Tibial nerve (tissue), 3 donors: ENCODE measurements at regions not wholly inside any gene's neighbourhood (a gene's known extent, or its start where the extent isn't known, plus 50 kb on each side); places are given as distances from the start of the nearest gene placed in this dataset.

Experiments
- POLR2A ChIP-seq, 2 donors: fragments of 450-650 bp; IDR thresholded peaks; one replicate each; pipeline ENCODE4 v1.6.1; 2017; ENCODE audit warnings: antibody characterized with exemption in 2 of 2, mild to moderate bottlenecking in 2 of 2, moderate library complexity in 2 of 2
- TF ChIP-seq, protein P1 (sequence below), 5 experiments: fragments of 200-600 bp in 3 of 5; fragments of 450-650 bp in 2 of 5; sonication (generic) in 3 of 5; IDR thresholded peaks; one replicate each; pipeline ENCODE4 v1.5.1; 2016 to 2019; ENCODE audit warnings: antibody characterized with exemption in 5 of 5, mild to moderate bottlenecking in 3 of 5, moderate library complexity in 2 of 5

DNA sequence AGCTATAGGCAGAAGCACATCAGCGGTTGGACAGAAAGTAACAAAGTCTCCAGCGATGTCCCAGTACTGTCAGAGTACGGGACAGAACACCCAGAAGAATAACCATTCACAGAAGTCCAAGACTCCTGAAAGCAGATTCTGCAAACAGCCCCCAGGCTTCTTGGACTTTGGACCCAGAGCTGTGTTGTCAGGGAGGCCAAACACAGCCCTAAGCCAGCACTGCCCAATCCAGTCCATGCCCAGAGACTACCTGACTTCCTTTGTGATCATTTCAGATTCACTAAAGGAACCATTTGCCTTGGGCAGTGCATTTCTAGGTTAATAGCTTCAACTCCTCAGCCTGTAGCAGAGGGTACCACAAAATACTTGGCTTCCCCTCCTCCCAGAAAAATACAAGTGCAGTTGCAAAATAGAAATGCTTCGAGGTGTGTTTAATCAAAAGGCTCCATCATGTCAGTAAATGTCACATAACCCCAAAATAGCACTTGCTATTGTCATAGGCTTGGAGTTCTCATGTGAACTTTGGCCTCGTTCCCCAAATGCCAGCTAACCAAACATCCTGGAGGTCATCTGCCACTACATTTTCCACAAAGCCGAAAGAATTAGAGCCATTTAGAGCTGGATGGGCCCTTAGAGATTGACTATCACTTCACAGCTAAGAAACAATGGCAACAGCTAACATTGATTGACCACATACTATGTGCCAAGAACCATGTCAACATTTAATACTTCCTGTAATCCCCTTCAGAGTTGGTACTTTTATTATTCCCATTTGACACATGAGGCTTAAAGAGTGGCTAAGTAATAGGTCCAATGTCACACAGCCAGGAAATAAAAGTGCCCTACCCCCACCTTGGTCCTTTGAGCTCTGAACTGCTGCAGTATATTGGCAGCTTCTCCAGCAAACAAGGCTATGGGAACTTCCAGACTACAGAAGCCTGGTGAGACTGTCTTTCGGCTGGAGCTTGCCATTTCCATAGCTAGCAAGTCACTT, 329.9 kb downstream of the FOXO1 start:
- TF ChIP-seq, protein P1, sequence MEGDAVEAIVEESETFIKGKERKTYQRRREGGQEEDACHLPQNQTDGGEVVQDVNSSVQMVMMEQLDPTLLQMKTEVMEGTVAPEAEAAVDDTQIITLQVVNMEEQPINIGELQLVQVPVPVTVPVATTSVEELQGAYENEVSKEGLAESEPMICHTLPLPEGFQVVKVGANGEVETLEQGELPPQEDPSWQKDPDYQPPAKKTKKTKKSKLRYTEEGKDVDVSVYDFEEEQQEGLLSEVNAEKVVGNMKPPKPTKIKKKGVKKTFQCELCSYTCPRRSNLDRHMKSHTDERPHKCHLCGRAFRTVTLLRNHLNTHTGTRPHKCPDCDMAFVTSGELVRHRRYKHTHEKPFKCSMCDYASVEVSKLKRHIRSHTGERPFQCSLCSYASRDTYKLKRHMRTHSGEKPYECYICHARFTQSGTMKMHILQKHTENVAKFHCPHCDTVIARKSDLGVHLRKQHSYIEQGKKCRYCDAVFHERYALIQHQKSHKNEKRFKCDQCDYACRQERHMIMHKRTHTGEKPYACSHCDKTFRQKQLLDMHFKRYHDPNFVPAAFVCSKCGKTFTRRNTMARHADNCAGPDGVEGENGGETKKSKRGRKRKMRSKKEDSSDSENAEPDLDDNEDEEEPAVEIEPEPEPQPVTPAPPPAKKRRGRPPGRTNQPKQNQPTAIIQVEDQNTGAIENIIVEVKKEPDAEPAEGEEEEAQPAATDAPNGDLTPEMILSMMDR (IDR thresholded peaks at IDR 0.05) = no peak
- no peak for TF ChIP-seq POLR2A (IDR thresholded peaks at IDR 0.05)
